SK-N-SH treated with all-trans-retinoic acid at 6 μM for 48 hours (cell line): ENCODE measurements at regions not wholly inside any gene's neighbourhood (a gene's known extent, or its start where the extent isn't known, plus 50 kb on each side); places are given as distances from the start of the nearest gene placed in this dataset.

ENCODE experiments used
- ATAC-seq: fragments of 200-7000 bp; cut with Tn5 transposase; 3 replicates; pipeline ENCODE4 v1.9.1; 2020; ENCODE audit warnings: mild to moderate bottlenecking, moderate library complexity
- ARNTL ChIP-seq: fragments of 450-650 bp; formaldehyde crosslinking; IDR thresholded peaks from 2 replicates; pipeline ENCODE4 v1.5.0; 2020; ENCODE audit warnings: low read depth, mild to moderate bottlenecking, moderate library complexity, borderline replicate concordance
- BACH2 ChIP-seq: fragments of 250-450 bp; sonication (Bioruptor Pico); IDR thresholded peaks from 2 replicates; pipeline ENCODE4 v1.9.0; 2021; ENCODE audit warnings: mild to moderate bottlenecking, borderline replicate concordance
- CREB5 ChIP-seq: fragments of 250-450 bp; sonication (Bioruptor Pico); IDR thresholded peaks from 2 replicates; pipeline ENCODE4 v1.5.1; 2020; ENCODE audit warnings: low read depth, mild to moderate bottlenecking, moderate library complexity
- CSDC2 ChIP-seq: fragments of 250-450 bp; sonication (Bioruptor Pico); IDR thresholded peaks from 2 replicates; pipeline ENCODE4 v1.5.0; 2020; ENCODE audit warnings: mild to moderate bottlenecking, moderate library complexity
- CSRNP3 ChIP-seq: fragments of 250-450 bp; sonication (Bioruptor Pico); IDR thresholded peaks from 2 replicates; pipeline ENCODE4 v1.5.1; 2021; ENCODE audit warnings: mild to moderate bottlenecking, moderate library complexity
- ESRRG ChIP-seq: fragments of 250-450 bp; sonication (Bioruptor Pico); IDR thresholded peaks from 2 replicates; pipeline ENCODE4 v1.6.1; 2021; ENCODE audit warnings: mild to moderate bottlenecking
- GLIS3 ChIP-seq: fragments of 250-450 bp; sonication (Bioruptor Pico); IDR thresholded peaks from 2 replicates; pipeline ENCODE4 v1.5.0; 2020; ENCODE audit warnings: mild to moderate bottlenecking, moderate library complexity
- ISL1 ChIP-seq: fragments of 250-450 bp; sonication (Bioruptor Pico); IDR thresholded peaks from 2 replicates; pipeline ENCODE4 v2.1.2; 2022; ENCODE audit warnings: mild to moderate bottlenecking, moderate library complexity
- OSR1 ChIP-seq: fragments of 250-450 bp; sonication (Bioruptor Pico); IDR thresholded peaks from 2 replicates; pipeline ENCODE4 v1.8.0; 2022; ENCODE audit warnings: moderate library complexity, mild to moderate bottlenecking, inconsistent platforms
- PATZ1 ChIP-seq: fragments of 250-450 bp; sonication (Bioruptor Pico); IDR thresholded peaks from 2 replicates; pipeline ENCODE4 v1.8.0; 2020; ENCODE audit warnings: mild to moderate bottlenecking, moderate library complexity, borderline replicate concordance
- POU6F1 ChIP-seq: fragments of 250-450 bp; sonication (Bioruptor Pico); IDR thresholded peaks from 2 replicates; pipeline ENCODE4 v1.8.0; 2021; ENCODE audit warnings: low read depth, mild to moderate bottlenecking, moderate library complexity, borderline replicate concordance
- PPARA ChIP-seq: fragments of 250-450 bp; sonication (Bioruptor Pico); IDR thresholded peaks from 2 replicates; pipeline ENCODE4 v1.5.0; 2020; ENCODE audit warnings: mild to moderate bottlenecking, borderline replicate concordance
- RARB ChIP-seq: fragments of 250-450 bp; sonication (Bioruptor Pico); IDR thresholded peaks from 2 replicates; pipeline ENCODE4 v1.8.0; 2021; ENCODE audit warnings: mild to moderate bottlenecking, moderate library complexity
- SNAI2 ChIP-seq: fragments of 250-450 bp; sonication (Bioruptor Pico); IDR thresholded peaks from 2 replicates; pipeline ENCODE4 v1.5.0; 2020; ENCODE audit warnings: mild to moderate bottlenecking, moderate library complexity
- TCF4 ChIP-seq: fragments of 250-450 bp; sonication (Bioruptor Pico); IDR thresholded peaks from 2 replicates; pipeline ENCODE4 v1.8.0; 2021; ENCODE audit warnings: mild to moderate bottlenecking, moderate library complexity, borderline replicate concordance
- TOX ChIP-seq: fragments of 250-450 bp; sonication (Bioruptor Pico); IDR thresholded peaks from 2 replicates; pipeline ENCODE4 v1.8.0; 2021; ENCODE audit warnings: mild to moderate bottlenecking, moderate library complexity, borderline replicate concordance
- TSHZ2 ChIP-seq: fragments of 250-450 bp; sonication (Bioruptor Pico); IDR thresholded peaks from 2 replicates; pipeline ENCODE4 v1.5.0; 2020; ENCODE audit warnings: mild to moderate bottlenecking, moderate library complexity
- ZFP3 ChIP-seq: fragments of 250-450 bp; sonication (Bioruptor Pico); IDR thresholded peaks from 2 replicates; pipeline ENCODE4 v1.5.0; 2020; ENCODE audit warnings: mild to moderate bottlenecking, moderate library complexity
- ZFP30 ChIP-seq: fragments of 450-650 bp; formaldehyde crosslinking; IDR thresholded peaks from 2 replicates; pipeline ENCODE4 v1.5.0; 2022; ENCODE audit warnings: mild to moderate bottlenecking, moderate library complexity
- ZNF565 ChIP-seq: fragments of 450-650 bp; formaldehyde crosslinking; conservative IDR thresholded peaks from 2 replicates; pipeline ENCODE4 v1.5.0; 2020; ENCODE audit warnings: low read depth, mild to moderate bottlenecking, moderate library complexity
- ZNF70 ChIP-seq: fragments of 450-650 bp; formaldehyde crosslinking; IDR thresholded peaks from 2 replicates; pipeline ENCODE4 v1.5.0; 2020; ENCODE audit warnings: mild to moderate bottlenecking, moderate library complexity
- ZNF8 ChIP-seq: fragments of 450-650 bp; formaldehyde crosslinking; IDR thresholded peaks from 2 replicates; pipeline ENCODE4 v1.5.0; 2020; ENCODE audit warnings: mild to moderate bottlenecking, moderate library complexity

GRCh38 chr1:163768576-163768975 lies 446.8 kb downstream of the NUF2 start:
- TF ChIP-seq ZNF70 (CRISPR knock-in tag) (no peak), CSRNP3 (CRISPR knock-in tag) (no peak), POU6F1 (no peak), BACH2 (no peak), OSR1 (CRISPR knock-in tag) (no peak), ZFP3 (no peak), RARB (CRISPR knock-in tag) (no peak), ESRRG (CRISPR knock-in tag) (no peak), ZNF8 (CRISPR knock-in tag) (no peak), TOX (CRISPR knock-in tag) (no peak), ISL1 (no peak), TCF4 (CRISPR knock-in tag) (no peak), ZFP30 (CRISPR knock-in tag) (no peak), ARNTL (no peak), PPARA (CRISPR knock-in tag) (no peak), TSHZ2 (CRISPR knock-in tag) (no peak), GLIS3 (CRISPR knock-in tag) (no peak)
- ATAC-seq, result no peak

GRCh38 chr1:163770265-163770664 lies 448.5 kb downstream of the NUF2 start:
- no peak for ATAC-seq
- TF ChIP-seq CSDC2 (CRISPR knock-in tag) (no peak), SNAI2 (CRISPR knock-in tag) (no peak), ESRRG (CRISPR knock-in tag) (no peak), ARNTL (no peak)

- TF ChIP-seq TCF4 (CRISPR knock-in tag), result no peak
- TF ChIP-seq POU6F1, result no peak
- TF ChIP-seq PATZ1 (CRISPR knock-in tag), result no peak
- TF ChIP-seq ZFP3, result no peak
- no peak for TF ChIP-seq OSR1 (CRISPR knock-in tag)
- no peak for TF ChIP-seq TSHZ2 (CRISPR knock-in tag)
- TF ChIP-seq ISL1, result no peak
- TF ChIP-seq CREB5 (CRISPR knock-in tag), result no peak
- TF ChIP-seq ZNF565 (CRISPR knock-in tag), result no peak
- no peak for TF ChIP-seq CSRNP3 (CRISPR knock-in tag)
- TF ChIP-seq ZNF70 (CRISPR knock-in tag), result no peak
- no peak for TF ChIP-seq ESRRG (CRISPR knock-in tag)
- no peak for TF ChIP-seq ZFP30 (CRISPR knock-in tag)
- no peak for TF ChIP-seq RARB (CRISPR knock-in tag)
- ATAC-seq, result no peak
These were observed 449.9 kb downstream of the NUF2 start for GRCh38 chr1:163771637-163772036.
